ENCODE measurements at regions not wholly inside any gene's neighbourhood (a gene's known extent, or its start where the extent isn't known, plus 50 kb on each side); places are given as distances from the start of the nearest gene placed in this dataset.

DNA sequence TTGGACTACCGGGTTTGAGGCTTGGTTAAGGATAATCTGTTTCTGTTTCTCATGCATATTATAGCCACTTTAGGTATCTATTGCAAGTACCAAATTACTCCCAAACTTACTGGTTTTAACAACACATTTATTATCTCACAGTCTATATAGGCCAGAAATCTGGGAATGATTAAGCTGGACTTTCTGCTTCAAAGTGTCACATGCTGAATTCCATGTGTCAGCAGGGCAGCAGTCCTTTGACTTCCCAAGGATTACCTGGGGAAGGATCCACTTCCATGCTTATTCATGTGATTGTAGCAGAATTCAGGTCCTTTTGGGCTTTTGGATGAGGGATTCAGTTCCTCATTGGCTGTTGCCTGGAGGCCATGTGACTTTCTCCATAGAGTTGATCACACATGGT is 349.0 kb upstream of the TRAM1L1 start:
- intact Hi-C loops (cut with micrococcal nuclease): no loop called here
- Histone ChIP-seq H3K4me2 (ENCODE audit: low read length) (no peak overlapping the region), H3K27ac (ENCODE audit: low read depth, low read length) (no peak overlapping the region), H3K4me3 (replicated peaks in 1 of 2; ENCODE audit: low read depth in 1 of 2, low read length in 2 of 2) (no peak overlapping the region), H3K4me1 (ENCODE audit: control insufficient read depth in 1 of 2, insufficient read depth in 2 of 2, low read length in 2 of 2) (no peaks in the 10 kb centered on the region), H3K9me2 (ENCODE audit: insufficient read depth) (no peaks in the 10 kb centered on the region), H4K20me1 (ENCODE audit: insufficient read depth) (no peaks in the 10 kb centered on the region), H3K27me3 (ENCODE audit: insufficient read depth, low read length) (no peaks in the 10 kb centered on the region), H3K9me3 (ENCODE audit: control insufficient read depth in 1 of 2, insufficient read depth in 1 of 2, low read depth in 1 of 2, low read length in 2 of 2) (no peaks in the 10 kb centered on the region), H3K79me2 (ENCODE audit: insufficient read depth, low read length) (no peaks in the 10 kb centered on the region), H3K9ac (ENCODE audit: low read length) (no peak overlapping the region), H3K36me3 (ENCODE audit: control insufficient read depth in 1 of 2, insufficient read depth in 2 of 2, low read length in 2 of 2) (no peaks in the 10 kb centered on the region), H2AFZ (ENCODE audit: low read depth, low read length, poor library complexity, severe bottlenecking) (no peak overlapping the region)
- no TSS peak for BruUV-seq (replicated peaks)
- CTCF ChIA-PET: no interaction called here
- POLR2A ChIA-PET: no interaction called here
- TF ChIP-seq, protein P1, sequence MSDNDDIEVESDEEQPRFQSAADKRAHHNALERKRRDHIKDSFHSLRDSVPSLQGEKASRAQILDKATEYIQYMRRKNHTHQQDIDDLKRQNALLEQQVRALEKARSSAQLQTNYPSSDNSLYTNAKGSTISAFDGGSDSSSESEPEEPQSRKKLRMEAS (IDR thresholded peaks at IDR 0.05): no peak
- TF ChIP-seq POLR2AphosphoS5 (IDR thresholded peaks at IDR 0.05; ENCODE audit: low read depth, low read length): no peak
- no peak for TF ChIP-seq EZH2 (IDR thresholded peaks at IDR 0.05)
- no peak for TF ChIP-seq YY1 (IDR thresholded peaks at IDR 0.05; ENCODE audit: extremely low read depth, insufficient replicate concordance, low read depth, low read length)
- no peak for TF ChIP-seq EGR1 (IDR thresholded peaks at IDR 0.05; ENCODE audit: low read depth)
- TF ChIP-seq CBX3 (IDR thresholded peaks at IDR 0.05; ENCODE audit: low read depth): no peak
- no peak for TF ChIP-seq JUND (IDR thresholded peaks at IDR 0.05)
- TF ChIP-seq TCF7L2 (IDR thresholded peaks at IDR 0.05; ENCODE audit: borderline replicate concordance, extremely low read depth, insufficient read depth, insufficient read length): no peak
- no peak for TF ChIP-seq ELF1 (IDR thresholded peaks at IDR 0.05; ENCODE audit: borderline replicate concordance, low read depth)
- TF ChIP-seq SIN3A (IDR thresholded peaks at IDR 0.05; ENCODE audit: low read depth): no peak
- no peak for TF ChIP-seq CEBPB (IDR thresholded peaks at IDR 0.05; ENCODE audit: low read depth)
- no peak for TF ChIP-seq EZH2phosphoT487 (IDR thresholded peaks at IDR 0.05; ENCODE audit: borderline replicate concordance)
- TF ChIP-seq, protein P2, sequence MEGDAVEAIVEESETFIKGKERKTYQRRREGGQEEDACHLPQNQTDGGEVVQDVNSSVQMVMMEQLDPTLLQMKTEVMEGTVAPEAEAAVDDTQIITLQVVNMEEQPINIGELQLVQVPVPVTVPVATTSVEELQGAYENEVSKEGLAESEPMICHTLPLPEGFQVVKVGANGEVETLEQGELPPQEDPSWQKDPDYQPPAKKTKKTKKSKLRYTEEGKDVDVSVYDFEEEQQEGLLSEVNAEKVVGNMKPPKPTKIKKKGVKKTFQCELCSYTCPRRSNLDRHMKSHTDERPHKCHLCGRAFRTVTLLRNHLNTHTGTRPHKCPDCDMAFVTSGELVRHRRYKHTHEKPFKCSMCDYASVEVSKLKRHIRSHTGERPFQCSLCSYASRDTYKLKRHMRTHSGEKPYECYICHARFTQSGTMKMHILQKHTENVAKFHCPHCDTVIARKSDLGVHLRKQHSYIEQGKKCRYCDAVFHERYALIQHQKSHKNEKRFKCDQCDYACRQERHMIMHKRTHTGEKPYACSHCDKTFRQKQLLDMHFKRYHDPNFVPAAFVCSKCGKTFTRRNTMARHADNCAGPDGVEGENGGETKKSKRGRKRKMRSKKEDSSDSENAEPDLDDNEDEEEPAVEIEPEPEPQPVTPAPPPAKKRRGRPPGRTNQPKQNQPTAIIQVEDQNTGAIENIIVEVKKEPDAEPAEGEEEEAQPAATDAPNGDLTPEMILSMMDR (IDR thresholded peaks at IDR 0.05 in 2 of 3, conservative IDR thresholded peaks at IDR 0.05 in 1 of 3; ENCODE audit: borderline replicate concordance in 1 of 3, insufficient read depth in 1 of 3, low read depth in 2 of 3, low read length in 2 of 3): no peak
- no peak for TF ChIP-seq SP1 (IDR thresholded peaks at IDR 0.05; ENCODE audit: low read depth)
- no peak for TF ChIP-seq POLR2A (IDR thresholded peaks at IDR 0.05; ENCODE audit: borderline replicate concordance, extremely low read depth, insufficient read depth, insufficient read length)
- TF ChIP-seq RAD21 (IDR thresholded peaks at IDR 0.05; ENCODE audit: low read depth): no peak
- TF ChIP-seq, protein P3, sequence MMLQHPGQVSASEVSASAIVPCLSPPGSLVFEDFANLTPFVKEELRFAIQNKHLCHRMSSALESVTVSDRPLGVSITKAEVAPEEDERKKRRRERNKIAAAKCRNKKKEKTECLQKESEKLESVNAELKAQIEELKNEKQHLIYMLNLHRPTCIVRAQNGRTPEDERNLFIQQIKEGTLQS (IDR thresholded peaks at IDR 0.05): no peak
- no peak for TF ChIP-seq SRF (IDR thresholded peaks at IDR 0.05; ENCODE audit: low read depth)
- TF ChIP-seq ZNF274 (IDR thresholded peaks at IDR 0.05; ENCODE audit: low read depth, low read length): no peak
- no peak for ATAC-seq
- RAD21 ChIA-PET (ENCODE audit: low non-redundant PET in 1 of 2, low total read pairs in 2 of 2, uncharacterized antibody in 2 of 2, unreplicated experiment in 2 of 2): no interaction called here
- no peak for DNase-seq (ENCODE audit: low read depth, low spot score)

All from HCT116 (cell line).